Endothelial cell of umbilical vein (primary cell): ENCODE measurements at regions not wholly inside any gene's neighbourhood (a gene's known extent, or its start where the extent isn't known, plus 50 kb on each side); places are given as distances from the start of the nearest gene placed in this dataset.

Experiments used
- CTCF ChIP-seq, 2 donors: IDR thresholded peaks; 1 replicate in 1 of 2; 2 replicates in 1 of 2; pipeline ENCODE4 v1.5.1; 2011; ENCODE audit warnings: low read length in 2 of 2, mild to moderate bottlenecking in 2 of 2, moderate library complexity in 2 of 2, control low read depth in 1 of 2, inconsistent platforms in 1 of 2, low read depth in 1 of 2; ENCODE audit not compliant: insufficient read depth in 1 of 2; ENCODE audit errors: extremely low read depth in 1 of 2
- EZH2 ChIP-seq: IDR thresholded peaks from 2 replicates; pipeline ENCODE4 v1.6.1; 2012; ENCODE audit warnings: borderline replicate concordance, low read depth, mild to moderate bottlenecking, moderate library complexity, low read length, inconsistent platforms; ENCODE audit not compliant: severe bottlenecking
- POLR2A ChIP-seq: IDR thresholded peaks from 2 replicates; pipeline ENCODE4 v1.6.1; 2012; ENCODE audit warnings: low read depth, mild to moderate bottlenecking, control low read depth, low read length
- POLR2AphosphoS5 ChIP-seq: IDR thresholded peaks from 2 replicates; pipeline ENCODE4 v1.6.1; 2012; ENCODE audit warnings: low read depth, mild to moderate bottlenecking, control low read depth, low read length, moderate library complexity; ENCODE audit not compliant: insufficient read depth

GRCh38 chr1:19006837-19007271 lies 50.4 kb upstream of the IFFO2 start:
- no peak for TF ChIP-seq POLR2A
- no peak for TF ChIP-seq CTCF (IDR thresholded peaks at IDR 0.05; ENCODE audit: extremely low read depth in 1 of 2, insufficient read depth in 1 of 2, low read depth in 1 of 2, low read length in 2 of 2)
- TF ChIP-seq EZH2 = no peak
- TF ChIP-seq POLR2AphosphoS5 = no peak
